ENCODE measurements at regions not wholly inside any gene's neighbourhood (a gene's known extent, or its start where the extent isn't known, plus 50 kb on each side); places are given as distances from the start of the nearest gene placed in this dataset.

DNA sequence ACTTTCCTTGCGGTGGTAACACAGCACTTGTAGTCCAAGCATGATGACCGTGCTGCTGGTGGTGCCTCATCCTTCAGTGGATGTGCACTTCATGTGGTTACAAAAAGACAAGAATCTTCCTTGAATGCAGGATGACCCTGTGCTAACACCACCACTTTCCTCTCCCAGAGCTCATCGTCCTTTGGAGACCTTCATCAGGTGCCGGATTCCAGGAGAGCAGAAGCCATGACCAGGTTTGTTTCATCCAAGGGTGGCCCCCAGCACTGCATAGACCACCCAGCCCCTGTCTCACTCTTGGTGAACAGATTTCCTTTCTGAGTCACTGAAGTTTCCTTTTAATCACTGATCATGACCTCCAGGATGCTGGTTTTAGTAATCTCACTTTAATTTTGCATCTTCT is 101.2 kb upstream of the SYNDIG1 start:
- TF ChIP-seq SP1 (IDR thresholded peaks at IDR 0.05) (no peak), CTCF (IDR thresholded peaks at IDR 0.05; ENCODE audit: low read depth, low read length, missing input control) (no peak), ATF3 (IDR thresholded peaks at IDR 0.05) (no peak)
